Lung (tissue), 11 donors: ENCODE measurements at regions not wholly inside any gene's neighbourhood (a gene's known extent, or its start where the extent isn't known, plus 50 kb on each side); places are given as distances from the start of the nearest gene placed in this dataset.
A peak's percentile ranks its signal among the peaks of the same experiment; 100 is the strongest.

Source experiments
- ATAC-seq: fragments of 200-7000 bp; cut with Tn5 transposase; one replicate; pipeline ENCODE4 v1.9.1; 2020; ENCODE audit warnings: moderate number of reproducible peaks; ENCODE audit not compliant: insufficient read depth, low FRiP score
- DNase-seq, 3 donors: peaks; one replicate each; pipeline ENCODE4 v3.0.0-alpha.2; 2013 to 2017
- H3K27ac ChIP-seq, 2 donors: one replicate each; pipeline ENCODE4 v1.5.1; 2013; ENCODE audit warnings: mild to moderate bottlenecking in 2 of 2, moderate library complexity in 2 of 2, control low read depth in 1 of 2, inconsistent platforms in 1 of 2, low read depth in 1 of 2, low read length in 1 of 2
- H3K27me3 ChIP-seq, 3 donors: one replicate each; pipeline ENCODE4 v1.5.1; 2013; ENCODE audit warnings: low read length in 2 of 3; ENCODE audit not compliant: control insufficient read depth in 3 of 3, insufficient read depth in 3 of 3
- H3K36me3 ChIP-seq, 4 donors: one replicate each; pipeline ENCODE4 v1.5.1; 2013; ENCODE audit warnings: low read length in 4 of 4, mild to moderate bottlenecking in 1 of 4, moderate library complexity in 1 of 4; ENCODE audit not compliant: control insufficient read depth in 4 of 4, insufficient read depth in 4 of 4
- H3K4me1 ChIP-seq, 5 donors: one replicate each; pipeline ENCODE4 v1.5.1; 2013; ENCODE audit warnings: low read length in 5 of 5, mild to moderate bottlenecking in 2 of 5, moderate library complexity in 1 of 5; ENCODE audit not compliant: control insufficient read depth in 5 of 5, insufficient read depth in 5 of 5
- H3K4me3 ChIP-seq: one replicate; pipeline ENCODE4 v1.5.1; 2013; ENCODE audit warnings: mild to moderate bottlenecking, control low read depth, moderate library complexity
- H3K9ac ChIP-seq, 2 donors: one replicate each; pipeline ENCODE4 v1.5.1; 2013; ENCODE audit warnings: low read length in 2 of 2, control low read depth in 1 of 2; ENCODE audit not compliant: insufficient read depth in 1 of 2
- H3K9me3 ChIP-seq, 4 donors: one replicate each; pipeline ENCODE4 v1.5.1; 2013; ENCODE audit warnings: low read length in 3 of 4, mild to moderate bottlenecking in 1 of 4, moderate library complexity in 1 of 4; ENCODE audit not compliant: control insufficient read depth in 4 of 4, insufficient read depth in 3 of 4
- CTCF ChIP-seq: IDR thresholded peaks from 2 replicates; pipeline ENCODE4 v1.5.1; 2012; ENCODE audit warnings: mild to moderate bottlenecking; ENCODE audit errors: control extremely low read depth, extremely low read depth
- WGBS, 2 donors: extraction: QIAGEN DNeasy Blood & Tissue Kit; methylation state at CpG; one replicate each; pipeline ENCODE4 v1.1.7; 2013; 5-methylcytosine and 5-hydroxymethylcytosine counted together
- donor health status: control.
- donor health status: control.
- donor health status: Bipolar disorder and iron deficiency.
- donor health status: healthy.
- donor health status: DM: yes; HTN: yes; CAD: no.

GRCh38 chr6:140897804-140898573, 1234.7 kb upstream of the GJE1 start:
- Histone ChIP-seq H3K9me3 (peaks cover 0 to 8% (median 1%) of the 10 kb centered on the region in 4 donors), H3K27ac (no peak overlapping the region), H3K4me1 (no peaks in the 10 kb centered on the region), H3K9ac (no peak overlapping the region), H3K4me3 (no peak overlapping the region), H3K36me3 (no peaks in the 10 kb centered on the region), H3K27me3 (no peaks in the 10 kb centered on the region)
- ATAC-seq = peak; percentile 53
- TF ChIP-seq CTCF = no peak
- DNase-seq = no peak
- WGBS, 2 donors = 33 to 59% methylated on average over 8 of the region's 8 CpGs

GRCh38 chr6:140897349-140897748, 1235.4 kb upstream of the GJE1 start:
- H3K36me3 ChIP-seq = no peaks in the 10 kb centered on the region
- ATAC-seq = no peak
- H3K27ac ChIP-seq = no peak overlapping the region
- 74 to 86% methylated on average over 3 of the region's 3 CpGs for WGBS, 2 donors
- no peaks in the 10 kb centered on the region for H3K27me3 ChIP-seq
- peaks cover 0 to 8% (median 1%) of the 10 kb centered on the region in 4 donors for H3K9me3 ChIP-seq
- no peak overlapping the region for H3K9ac ChIP-seq
- no peaks in the 10 kb centered on the region for H3K4me1 ChIP-seq
- H3K4me3 ChIP-seq = no peak overlapping the region
- no peak for TF ChIP-seq CTCF
- no peak for DNase-seq

GRCh38 chr6:140893432-140893831, 1239.3 kb upstream of the GJE1 start:
- WGBS, 2 donors = 70 to 79% methylated on average over 4 of the region's 4 CpGs
- no peak for DNase-seq
- no peak overlapping the region for H3K9ac ChIP-seq

More at GRCh38 chr6:140893432-140893831, 1239.3 kb upstream of the GJE1 start:
- H3K9me3 ChIP-seq = peaks cover 0 to 4% (median 0%) of the 10 kb centered on the region in 4 donors
- no peak for TF ChIP-seq CTCF
- H3K4me3 ChIP-seq = no peak overlapping the region
- H3K27me3 ChIP-seq = no peaks in the 10 kb centered on the region
- no peaks in the 10 kb centered on the region for H3K36me3 ChIP-seq
- no peak for ATAC-seq
- no peaks in the 10 kb centered on the region for H3K4me1 ChIP-seq
- no peak overlapping the region for H3K27ac ChIP-seq
